Type B pancreatic cell (in vitro differentiated cells): ENCODE measurements at regions not wholly inside any gene's neighbourhood (a gene's known extent, or its start where the extent isn't known, plus 50 kb on each side); places are given as distances from the start of the nearest gene placed in this dataset.

Experiments used
- DNase-seq: peaks from one replicate; pipeline ENCODE4 v3.0.0; 2021; ENCODE audit warnings: mixed read lengths; ENCODE audit not compliant: unreplicated experiment; ENCODE audit errors: extremely low spot score
- H3K27ac Mint-ChIP-seq: 2 replicates; pipeline ENCODE4 v1.8.0; 2021; ENCODE audit warnings: mild to moderate bottlenecking, mixed read lengths
- H3K27me3 Mint-ChIP-seq: 2 replicates; pipeline ENCODE4 v1.8.0; 2021; ENCODE audit warnings: mixed read lengths
- H3K36me3 Mint-ChIP-seq: 2 replicates; pipeline ENCODE4 v1.8.0; 2021; ENCODE audit warnings: mixed read lengths
- H3K4me1 Mint-ChIP-seq: one replicate; pipeline ENCODE4 v1.8.0; 2021; ENCODE audit warnings: mixed read lengths; ENCODE audit not compliant: unreplicated experiment
- H3K4me3 Mint-ChIP-seq: 2 replicates; pipeline ENCODE4 v1.8.0; 2021; ENCODE audit warnings: mild to moderate bottlenecking, mixed read lengths
- H3K9me3 Mint-ChIP-seq: 2 replicates; pipeline ENCODE4 v1.8.0; 2021; ENCODE audit warnings: mixed read lengths
- CTCF ChIP-seq: fragments of 200-600 bp; sonication (generic); conservative IDR thresholded peaks from 2 replicates; pipeline ENCODE4 v1.5.0; 2021; ENCODE audit warnings: antibody characterized with exemption, mild to moderate bottlenecking

- DNase-seq: no peak
- H3K27ac Mint-ChIP-seq: no peak overlapping the region
- H3K4me1 Mint-ChIP-seq: peaks cover 7% of the 10 kb centered on the region
- no peak overlapping the region for H3K4me3 Mint-ChIP-seq
- H3K36me3 Mint-ChIP-seq: no peaks in the 10 kb centered on the region
- peaks cover 4% of the 10 kb centered on the region for H3K27me3 Mint-ChIP-seq
- TF ChIP-seq CTCF: no peak
- peaks cover 5% of the 10 kb centered on the region for H3K9me3 Mint-ChIP-seq
These were observed 212.3 kb downstream of the BCL11A start for GRCh38 chr2:60341151-60341550.

- Mint-ChIP-seq H3K4me1 (peaks cover 17% of the 10 kb centered on the region), H3K27me3 (peaks cover 4% of the 10 kb centered on the region), H3K9me3 (peaks cover 5% of the 10 kb centered on the region), H3K27ac (no peak overlapping the region), H3K36me3 (no peaks in the 10 kb centered on the region), H3K4me3 (no peak overlapping the region)
- no peak for DNase-seq
- TF ChIP-seq CTCF: no peak
These were observed 214.2 kb downstream of the BCL11A start for GRCh38 chr2:60339286-60339685.

GRCh38 chr2:60337142-60337497 is 216.3 kb downstream of the BCL11A start:
- TF ChIP-seq CTCF: no peak
- Mint-ChIP-seq H3K4me1 (peaks cover 17% of the 10 kb centered on the region), H3K27ac (no peak overlapping the region), H3K36me3 (no peaks in the 10 kb centered on the region), H3K27me3 (peaks cover 4% of the 10 kb centered on the region), H3K4me3 (no peak overlapping the region), H3K9me3 (peaks cover 5% of the 10 kb centered on the region)
- DNase-seq: no peak

GRCh38 chr2:60336442-60337141 is 216.9 kb downstream of the BCL11A start:
- no peak overlapping the region for H3K27ac Mint-ChIP-seq
- no peak for TF ChIP-seq CTCF
- DNase-seq: no peak
- peaks cover 17% of the 10 kb centered on the region for H3K4me1 Mint-ChIP-seq
- H3K36me3 Mint-ChIP-seq: no peaks in the 10 kb centered on the region
- H3K27me3 Mint-ChIP-seq: peaks cover 4% of the 10 kb centered on the region
- H3K9me3 Mint-ChIP-seq: peaks cover 5% of the 10 kb centered on the region
- H3K4me3 Mint-ChIP-seq: no peak overlapping the region

GRCh38 chr2:60335533-60336237 is 217.8 kb downstream of the BCL11A start:
- Mint-ChIP-seq H3K4me3 (no peak overlapping the region), H3K4me1 (peaks cover 20% of the 10 kb centered on the region), H3K9me3 (peaks cover 5% of the 10 kb centered on the region), H3K27ac (no peak overlapping the region), H3K36me3 (no peaks in the 10 kb centered on the region), H3K27me3 (peaks cover 4% of the 10 kb centered on the region)
- no peak for TF ChIP-seq CTCF
- DNase-seq: no peak
